ENCODE measurements at regions not wholly inside any gene's neighbourhood (a gene's known extent, or its start where the extent isn't known, plus 50 kb on each side); places are given as distances from the start of the nearest gene placed in this dataset.

DNA sequence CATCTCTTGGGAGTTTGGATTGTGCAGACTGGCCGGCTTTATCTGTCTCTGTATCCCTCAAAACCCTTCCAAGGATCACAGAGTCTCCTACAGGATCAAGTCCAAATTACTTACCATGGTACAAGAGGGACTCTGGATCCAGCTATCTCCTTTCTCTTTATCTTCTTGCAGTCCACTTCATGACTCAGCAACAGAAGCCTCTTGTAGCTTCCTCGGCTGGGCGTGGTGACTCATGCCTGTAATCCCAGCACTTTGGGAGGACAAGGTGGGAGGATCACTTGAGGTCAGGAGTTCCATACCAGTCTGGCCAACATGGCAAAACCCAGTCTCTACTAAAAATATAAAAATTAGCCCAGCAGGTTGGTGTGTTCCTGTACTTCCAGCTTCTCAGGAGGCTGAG, 189.7 kb downstream of the BCAT1 start:
- DNase-seq, result no peak

DNA sequence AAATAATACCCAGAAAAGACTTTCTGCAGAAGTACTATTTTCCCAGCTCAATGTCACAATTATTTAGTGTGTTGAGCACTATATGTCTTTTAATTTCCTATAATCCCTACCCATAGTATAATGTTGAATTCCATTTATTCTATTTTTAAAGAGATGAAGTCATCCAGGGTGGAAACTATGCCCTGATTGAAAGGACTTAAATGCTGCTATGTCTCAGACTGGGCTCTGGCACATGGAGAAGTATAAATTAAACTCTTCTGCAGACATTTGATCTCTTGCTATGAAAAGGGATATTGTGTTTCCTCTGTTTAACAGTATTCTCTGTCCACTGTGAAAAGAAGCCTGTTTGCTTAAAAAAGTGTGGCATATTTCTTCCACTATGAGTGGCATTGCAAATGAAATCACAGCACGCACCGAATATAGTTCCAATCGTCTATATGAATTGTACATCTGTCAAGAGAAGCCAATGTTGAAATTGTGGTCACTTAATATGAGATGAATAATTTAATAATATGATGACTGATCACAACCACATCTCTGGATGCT, 192.3 kb downstream of the BCAT1 start:
- DNase-seq, result no peak

DNA sequence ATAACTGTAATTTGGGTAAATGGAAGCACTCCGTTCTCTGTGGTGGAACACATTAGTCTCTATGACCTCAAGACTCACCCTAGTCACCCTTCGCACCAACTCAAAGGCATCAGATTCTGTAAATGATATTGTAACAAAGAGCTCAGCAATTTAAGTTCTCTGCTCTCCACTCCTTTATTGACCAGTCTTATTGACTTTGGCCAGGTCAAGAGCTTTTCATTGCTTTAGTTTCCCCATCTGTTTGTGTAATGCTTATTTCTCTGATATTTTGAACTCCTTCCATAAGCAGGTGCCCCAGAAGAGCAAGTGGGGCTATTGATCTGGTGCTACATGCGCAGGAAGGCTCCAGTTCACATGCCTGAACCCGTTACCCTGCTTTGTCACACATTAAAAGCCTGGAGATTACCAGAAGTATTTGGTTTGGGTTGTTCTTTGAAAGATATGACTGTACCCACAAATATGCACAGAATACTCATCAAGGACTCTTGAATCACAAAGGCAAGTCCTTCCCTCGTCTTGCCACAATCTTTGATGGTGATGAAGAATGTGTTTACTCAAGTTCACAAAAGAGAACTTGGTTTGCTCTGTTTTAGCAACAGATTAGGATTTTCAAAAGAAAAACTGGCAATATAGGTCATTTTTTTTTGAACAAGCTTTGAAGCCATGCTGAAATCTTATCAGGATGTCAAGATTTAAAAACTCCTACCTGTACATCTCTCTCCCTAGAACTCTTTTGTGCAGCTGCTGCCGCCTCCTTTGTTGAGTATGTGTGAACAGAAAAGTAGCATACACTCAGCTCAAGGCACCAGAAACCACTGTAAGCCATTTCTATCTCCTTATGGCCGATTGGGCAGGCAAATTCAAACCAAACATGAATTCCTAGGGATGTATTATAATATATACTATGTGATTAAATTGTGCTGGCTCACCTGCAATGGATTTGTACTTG, 193.9 kb downstream of the BCAT1 start:
- DNase-seq, result no peak

DNA sequence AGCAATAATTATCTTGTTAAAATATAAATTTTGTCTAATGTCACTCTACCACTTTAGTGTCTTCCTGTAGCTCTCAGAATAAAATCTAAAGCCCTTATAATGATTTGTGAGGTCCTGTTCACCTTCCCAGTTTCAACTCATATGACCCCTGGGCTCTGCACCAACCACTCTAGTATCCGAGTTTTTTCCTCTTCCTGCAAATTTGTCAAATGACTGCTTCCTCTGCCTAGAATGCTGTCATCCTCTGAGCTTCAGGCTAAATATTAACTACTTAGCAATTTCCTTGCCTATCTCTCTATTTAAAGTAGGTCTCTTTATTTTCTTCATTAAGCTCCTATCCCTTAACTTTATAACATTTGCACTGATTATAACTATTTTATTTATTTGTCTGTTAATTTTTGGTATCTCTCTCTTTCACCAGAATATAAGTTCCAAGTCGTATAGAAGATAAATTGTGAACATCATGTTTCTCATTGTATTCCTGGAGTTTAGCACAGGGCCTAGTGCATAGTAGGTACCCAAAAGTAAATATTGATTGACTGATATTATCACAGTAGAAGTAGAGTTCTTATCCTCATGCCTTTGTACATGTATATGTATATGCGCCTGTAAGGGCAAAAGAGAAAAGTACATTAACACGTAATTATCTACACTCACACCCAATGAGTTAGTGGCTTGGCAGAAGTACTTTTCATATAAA, 196.0 kb downstream of the BCAT1 start:
- no peak for DNase-seq

DNA sequence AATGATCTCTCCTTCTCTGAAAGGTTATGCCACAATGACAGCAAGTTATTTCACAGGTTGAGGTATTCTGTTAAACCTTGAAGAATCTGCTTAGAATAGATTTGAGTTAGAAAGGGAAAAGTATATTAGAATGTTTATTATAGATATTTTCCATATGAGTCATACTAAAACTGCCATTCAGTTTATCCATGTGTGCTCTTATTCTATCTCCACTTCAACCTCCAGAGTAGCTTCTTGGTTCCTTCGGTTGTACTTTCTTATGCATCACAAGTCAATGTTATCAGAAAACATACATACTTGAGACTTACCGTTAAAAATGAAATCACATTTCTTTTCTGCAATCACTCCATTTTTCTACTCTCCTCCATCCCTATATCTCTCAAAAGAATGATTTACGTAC, 197.7 kb downstream of the BCAT1 start:
- no peak for DNase-seq

DNA sequence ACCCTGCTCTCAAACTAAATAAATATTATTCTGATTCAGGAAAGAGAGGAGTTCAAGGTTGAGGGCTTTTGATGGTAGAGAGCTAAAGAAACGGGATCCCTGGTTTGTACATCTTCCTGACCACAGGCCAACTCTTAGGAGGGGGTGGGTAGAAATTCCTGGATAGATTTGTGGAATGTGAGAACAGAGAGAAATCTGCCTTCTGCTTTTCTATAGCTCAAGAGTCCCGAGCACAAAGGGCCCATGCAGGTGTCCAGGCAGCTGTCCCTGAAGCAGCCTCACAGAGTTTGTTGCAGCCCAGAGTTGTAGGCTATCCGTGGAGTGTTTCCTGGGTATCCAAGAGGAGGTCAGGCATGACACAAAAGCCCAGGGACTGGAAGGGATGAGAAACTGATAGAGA, 198.6 kb downstream of the BCAT1 start:
- no peak for DNase-seq

DNA sequence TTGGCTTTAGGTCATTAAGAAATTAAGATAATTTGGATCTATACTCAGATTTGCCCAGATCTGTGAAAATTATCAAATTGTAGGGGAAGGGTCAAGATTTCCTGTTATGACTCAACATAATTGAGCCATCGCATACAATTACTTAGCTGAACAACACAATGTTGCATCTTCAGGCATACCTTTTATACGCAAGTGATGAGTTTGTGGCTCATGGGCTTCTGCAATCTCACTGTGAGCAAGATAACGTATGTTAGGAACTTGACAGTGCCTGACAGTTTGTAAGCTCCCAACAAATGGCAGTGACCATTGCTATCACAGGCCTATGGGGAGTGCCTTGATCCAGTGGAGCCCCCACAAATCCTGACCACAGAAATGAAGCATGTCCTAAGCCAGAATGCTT, 199.7 kb downstream of the BCAT1 start:
- no peak for DNase-seq

DNA sequence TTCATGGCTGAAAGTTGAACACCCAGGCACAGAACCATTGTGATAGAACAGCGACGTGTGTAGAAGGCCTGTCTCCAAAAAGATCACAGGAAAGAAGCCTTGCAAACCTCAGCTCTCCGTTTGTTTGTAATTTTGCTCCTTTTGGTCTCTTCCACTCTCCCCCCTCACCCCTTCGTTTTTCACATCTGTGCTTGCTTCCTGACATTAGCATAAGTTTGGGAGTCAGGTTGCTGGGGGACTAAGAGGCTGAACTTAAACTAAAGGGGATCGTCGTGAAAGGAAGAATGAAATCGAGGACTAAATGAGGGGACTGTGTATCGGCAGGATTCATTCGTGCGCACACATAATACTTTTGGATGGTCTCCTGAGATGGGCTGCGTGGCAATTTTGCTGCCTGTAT, 200.6 kb downstream of the BCAT1 start:
- DNase-seq, result no peak

DNA sequence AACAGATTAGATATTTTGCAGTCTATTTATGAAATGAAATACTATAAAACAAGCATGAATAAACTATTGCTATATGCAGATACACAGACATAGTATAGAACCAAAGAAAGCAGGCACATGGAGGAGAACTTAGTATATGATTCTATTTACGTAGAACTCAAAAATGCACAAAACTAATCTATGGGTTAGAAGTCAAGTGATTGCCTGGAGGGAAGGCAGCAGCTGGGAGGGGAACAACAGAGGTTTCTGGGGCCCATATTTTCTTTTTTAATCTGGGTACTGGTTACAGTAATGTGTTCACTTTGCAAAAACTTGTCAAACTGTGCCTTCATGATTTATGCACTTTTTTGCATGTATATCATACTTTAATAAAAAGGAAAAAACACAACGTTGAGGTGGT, 202.0 kb downstream of the BCAT1 start:
- no peak for DNase-seq

DNA sequence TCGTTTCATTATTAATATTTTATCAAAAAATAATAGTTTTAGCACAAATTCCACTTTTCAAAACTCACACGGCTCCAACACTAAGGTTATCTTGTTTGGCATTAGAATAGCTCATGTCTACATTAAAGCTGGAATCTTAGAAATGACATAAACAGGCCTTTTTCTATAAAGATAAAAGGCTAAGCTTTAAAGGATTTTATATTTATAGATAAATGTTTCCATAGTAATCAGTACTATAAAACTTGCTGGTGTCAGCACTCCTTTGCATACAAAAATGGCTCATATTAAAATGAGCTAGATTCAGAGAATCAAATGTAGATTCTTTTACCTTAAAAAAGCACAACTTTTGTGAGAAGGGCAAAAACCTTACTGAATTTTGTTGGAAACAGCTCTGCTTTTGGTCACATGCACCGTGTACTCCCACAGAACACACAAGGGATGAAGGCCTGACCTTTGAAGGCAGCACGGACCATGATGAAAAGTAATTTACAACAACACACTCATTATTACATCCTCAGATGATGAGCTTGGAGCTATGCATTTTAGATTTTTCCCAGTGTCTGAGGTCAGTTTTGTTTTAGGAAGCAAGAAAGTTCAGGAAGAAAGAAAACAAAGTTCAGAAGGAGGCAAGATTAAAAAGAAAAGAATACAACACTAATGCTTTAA, 202.8 kb downstream of the BCAT1 start:
- no peak for DNase-seq

DNA sequence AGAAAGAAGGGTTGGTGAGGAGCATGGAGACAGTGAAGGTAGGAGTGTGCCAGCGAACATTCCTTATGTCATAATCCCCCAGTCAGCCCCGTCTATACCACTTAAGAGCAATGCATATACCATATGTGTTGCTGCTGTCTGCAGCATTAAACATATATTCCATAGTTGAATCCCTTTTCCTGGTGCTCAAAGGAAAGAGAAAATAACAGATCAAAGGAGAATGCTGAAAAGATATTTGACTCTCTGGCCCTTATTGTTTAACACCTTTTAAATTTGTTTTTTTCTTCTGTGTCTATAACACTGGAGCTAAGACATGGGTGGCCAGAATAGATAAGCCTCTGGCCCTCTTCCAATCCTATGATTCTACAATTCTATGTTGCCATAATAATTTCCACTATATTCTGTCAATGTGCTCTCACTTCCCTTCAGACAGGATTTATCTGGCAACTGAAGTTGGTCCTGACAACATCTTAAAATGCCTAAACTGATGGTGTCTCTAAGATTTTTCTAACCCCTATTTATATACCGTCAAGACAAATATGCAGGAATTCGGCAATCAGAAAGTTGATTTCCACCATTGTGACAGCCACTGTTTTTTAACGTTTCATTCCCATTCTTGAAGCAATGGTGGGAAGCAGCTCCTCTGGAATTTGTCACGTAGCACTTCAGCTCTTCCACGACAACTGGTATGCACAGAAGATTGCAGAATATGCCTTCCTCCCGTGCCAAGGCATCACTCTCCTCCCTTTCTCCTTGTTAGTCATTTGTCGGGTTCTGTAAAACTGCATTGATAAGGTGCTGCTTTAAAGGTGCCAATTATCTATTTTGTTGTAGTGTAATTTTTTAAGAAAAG, 204.7 kb downstream of the BCAT1 start:
- no peak for DNase-seq

DNA sequence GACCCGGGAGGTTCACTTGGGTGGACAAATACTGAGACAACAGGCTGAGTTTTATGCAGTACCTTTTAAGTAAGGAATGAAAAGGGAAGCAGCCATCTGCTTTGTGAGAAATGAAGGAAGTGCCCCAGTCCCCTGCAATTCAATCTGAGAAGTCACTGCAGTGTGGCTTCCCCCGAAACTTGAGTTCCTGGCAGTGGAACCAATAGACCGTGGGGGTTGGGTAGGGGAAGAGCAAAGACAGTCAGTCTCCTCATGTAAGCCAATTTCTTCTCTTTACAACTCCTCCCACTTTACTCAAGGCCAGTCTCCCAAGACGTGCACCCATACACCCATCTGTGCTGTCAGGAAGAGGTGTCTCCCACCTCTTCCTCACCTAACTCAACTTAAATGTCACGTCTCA, 206.5 kb downstream of the BCAT1 start:
- DNase-seq, result no peak

DNA sequence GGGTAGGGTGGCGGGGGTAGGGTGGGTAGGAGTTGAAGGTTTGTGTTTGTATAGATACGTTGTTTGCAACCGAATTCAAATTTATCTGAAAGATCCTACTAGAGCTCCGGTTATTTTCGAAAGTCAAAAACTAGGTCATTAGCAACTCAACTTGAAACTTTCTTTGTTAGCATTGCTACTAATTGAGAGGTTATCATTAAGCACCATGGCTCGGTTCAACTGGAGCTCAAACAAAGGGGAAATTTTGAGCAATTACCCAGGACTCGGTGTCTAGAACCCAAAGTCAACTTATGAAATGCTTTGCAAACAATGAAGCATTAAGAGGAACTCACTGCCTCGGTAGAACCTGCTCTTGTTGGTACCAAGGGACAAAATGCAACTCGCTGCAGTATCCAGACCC, 207.7 kb downstream of the BCAT1 start:
- no peak for DNase-seq

DNA sequence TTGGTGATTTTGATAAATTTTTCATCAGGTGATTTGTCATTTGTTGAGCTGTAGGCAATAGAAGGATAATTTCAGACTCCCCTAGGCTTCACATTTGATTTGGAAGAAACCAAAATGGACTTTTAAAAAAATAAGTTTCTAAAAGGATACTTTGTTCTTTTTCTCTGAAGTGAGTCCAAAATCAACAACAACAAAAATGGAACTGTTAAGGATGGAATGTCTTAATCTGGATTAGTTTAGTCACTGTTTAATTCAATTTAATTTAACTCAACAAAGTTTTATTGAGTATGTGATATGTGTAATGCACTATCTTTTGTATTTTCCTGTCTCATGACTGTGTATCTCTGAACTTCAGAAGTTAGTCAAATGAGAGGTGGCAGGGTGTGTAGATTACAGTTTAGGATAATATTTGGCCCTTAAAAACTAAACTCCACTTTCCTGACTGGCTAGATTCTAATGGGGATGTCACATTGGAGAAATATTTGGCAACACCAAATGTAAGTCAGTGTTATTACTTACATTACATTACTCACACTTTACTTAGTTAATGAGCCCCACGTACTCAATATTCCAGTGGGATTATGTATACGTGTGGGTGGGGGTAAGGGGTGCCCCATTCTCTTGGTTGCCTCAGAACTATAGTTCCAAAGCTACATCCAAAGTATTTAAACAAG, 209.7 kb downstream of the BCAT1 start:
- DNase-seq, result no peak

DNA sequence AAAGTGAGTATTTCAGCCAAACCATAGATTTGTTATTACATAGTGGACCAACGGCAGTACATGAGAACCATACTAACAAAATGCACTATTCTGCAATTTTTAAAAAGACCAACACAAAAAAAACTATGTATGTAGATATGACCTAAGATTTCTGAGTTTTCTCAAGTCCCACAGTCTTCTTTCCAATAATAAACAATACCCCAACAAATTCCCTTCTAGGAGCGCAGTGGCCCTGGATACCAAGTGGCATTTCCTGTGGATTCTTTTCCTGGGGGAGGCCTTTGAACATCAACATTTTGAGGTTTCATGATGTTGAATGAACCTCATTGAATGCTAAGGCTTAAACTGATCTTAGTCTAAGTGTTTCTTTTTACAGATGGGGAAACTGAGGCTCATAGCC, 210.5 kb downstream of the BCAT1 start:
- no peak for DNase-seq

DNA sequence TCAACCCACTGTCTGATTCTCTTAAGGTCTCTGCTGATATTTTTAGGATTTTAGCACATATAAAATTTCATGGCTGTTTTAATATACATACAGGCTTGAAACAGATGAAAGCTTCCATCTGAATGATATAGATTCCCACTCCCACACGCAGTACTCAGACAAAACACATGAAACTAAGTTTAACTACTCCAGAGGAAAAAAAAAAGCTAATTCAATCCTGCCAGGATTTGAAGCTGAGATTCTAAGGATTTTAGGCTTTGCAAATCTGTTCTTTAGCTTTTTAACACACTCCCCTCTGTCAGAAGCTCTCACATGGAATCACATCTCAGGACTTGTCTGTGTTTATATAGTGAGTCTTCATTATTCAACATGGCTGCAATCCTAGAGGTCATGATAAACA, 217.3 kb downstream of the BCAT1 start:
- no peak for DNase-seq

DNA sequence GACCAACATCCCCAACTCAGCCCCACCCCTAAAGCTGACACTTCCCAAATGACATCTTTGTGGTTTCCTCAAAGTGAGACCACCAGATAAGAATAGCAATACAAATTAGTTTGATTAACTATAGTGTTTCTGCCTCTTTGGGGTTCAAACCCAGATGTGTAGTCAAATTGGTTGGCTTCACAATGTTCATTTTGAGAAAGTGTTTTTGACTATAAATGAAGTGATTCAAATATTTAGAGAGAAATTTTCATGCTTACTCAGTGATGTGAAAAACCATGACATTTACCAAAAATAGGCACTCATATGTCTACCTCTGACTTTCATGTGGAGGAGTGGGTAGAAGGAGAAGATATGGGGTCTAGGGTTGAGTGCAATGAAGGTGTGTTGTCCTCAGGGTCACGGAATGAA, 218.4 kb downstream of the BCAT1 start:
- no peak for DNase-seq

DNA sequence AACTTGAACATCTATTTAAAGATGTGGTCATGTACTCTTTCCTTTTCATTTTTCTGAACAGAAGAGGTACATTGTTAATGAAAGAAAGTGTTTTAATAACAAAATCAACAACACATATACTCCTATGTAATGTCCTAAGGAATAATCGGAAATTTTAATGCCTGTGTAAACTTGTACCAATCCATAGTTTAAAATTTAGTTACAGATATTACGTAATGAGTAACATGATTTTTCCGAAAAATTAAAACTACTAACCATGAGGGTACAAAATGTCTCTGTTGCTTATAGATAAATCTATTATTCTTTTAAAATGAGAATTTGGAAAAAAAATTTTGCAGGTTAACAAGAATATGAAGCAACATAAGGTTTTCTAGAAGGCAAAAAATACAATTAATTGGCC, 220.1 kb downstream of the BCAT1 start:
- DNase-seq, result no peak

DNA sequence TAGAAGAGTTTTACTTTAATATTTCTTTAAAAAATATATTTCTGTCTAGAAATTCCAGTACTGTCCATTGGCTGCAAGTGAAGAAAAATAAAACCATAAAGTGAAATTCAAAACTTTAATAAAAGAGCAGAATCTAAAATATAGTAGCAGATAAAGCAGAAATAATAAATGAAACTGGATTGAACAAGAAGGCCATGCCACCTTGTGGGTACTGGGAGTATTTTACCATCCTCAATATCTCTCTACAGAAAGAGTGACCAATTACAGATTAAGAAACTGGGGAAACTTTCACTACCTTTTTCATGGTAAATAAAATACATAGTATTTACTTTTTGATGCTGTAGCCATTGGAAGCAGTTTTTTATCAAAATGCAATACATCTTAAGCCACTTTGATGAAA, 220.5 kb downstream of the BCAT1 start:
- no peak for DNase-seq

DNA sequence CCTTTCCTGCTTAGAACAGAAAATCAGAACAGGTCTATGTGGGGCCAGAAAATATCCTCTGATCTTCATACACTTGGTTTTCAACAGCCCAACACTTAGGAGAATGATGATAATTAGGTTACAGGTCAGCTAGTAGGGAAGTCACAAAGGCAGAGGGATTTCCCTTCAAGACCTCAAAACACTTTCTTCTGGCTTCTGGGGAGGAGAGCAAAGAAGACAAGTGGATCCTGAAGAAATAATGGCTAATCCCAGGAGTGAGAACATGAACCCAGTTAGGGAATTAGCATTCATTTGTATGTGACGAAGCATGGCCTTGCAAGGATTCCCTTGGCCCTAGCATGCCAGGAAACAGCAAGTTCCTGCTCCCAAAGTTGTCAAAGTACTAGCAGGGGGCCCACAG, 223.3 kb downstream of the BCAT1 start:
- DNase-seq, result no peak

DNA sequence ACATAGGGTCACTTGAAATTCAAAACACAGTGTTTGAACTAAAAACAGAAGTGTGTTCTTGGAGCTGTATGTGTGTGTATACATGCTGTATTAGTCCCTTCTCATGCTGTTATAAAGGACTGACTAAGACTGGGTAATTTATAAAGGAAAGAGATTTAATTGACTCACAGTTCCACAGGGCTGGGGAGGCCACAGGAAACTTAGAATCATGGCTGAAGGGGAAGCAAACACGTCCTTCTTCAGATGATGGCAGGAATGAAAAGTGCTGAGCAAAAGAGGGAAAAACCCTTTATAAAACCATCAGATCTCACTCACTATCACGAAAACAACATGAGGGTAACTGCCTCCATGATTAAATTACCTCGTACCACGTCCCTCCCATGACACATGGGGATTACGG, 224.1 kb downstream of the BCAT1 start:
- no peak for DNase-seq

DNA sequence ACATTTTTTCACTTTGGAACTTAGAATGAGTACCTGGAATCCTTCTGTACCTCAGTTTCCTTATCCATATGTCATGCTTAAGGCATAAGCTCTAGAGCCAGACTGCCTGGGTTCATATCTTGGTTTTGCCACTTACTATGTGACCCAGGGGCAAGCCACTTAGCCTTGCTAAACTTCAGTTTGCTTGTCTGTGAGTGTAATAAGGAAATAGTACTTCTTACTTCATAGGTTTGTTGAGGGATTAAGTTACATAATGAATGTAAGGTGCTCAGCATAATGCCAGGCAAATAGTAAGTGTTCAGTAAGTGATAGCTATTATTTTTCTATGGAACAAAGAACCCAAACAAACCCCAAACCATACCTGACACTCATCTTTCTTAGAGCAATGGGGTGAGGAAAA, 225.1 kb downstream of the BCAT1 start:
- DNase-seq, result no peak
